Psoas muscle (tissue), 7 donors: ENCODE measurements at regions not wholly inside any gene's neighbourhood (a gene's known extent, or its start where the extent isn't known, plus 50 kb on each side); places are given as distances from the start of the nearest gene placed in this dataset.

Experiments
- ATAC-seq, 4 donors: fragments of 200-7000 bp; cut with Tn5 transposase; one replicate each; pipeline ENCODE4 v1.9.1; 2020; ENCODE audit warnings: moderate library complexity in 3 of 4, mild to moderate bottlenecking in 2 of 4
- DNase-seq, 2 donors: peaks; one replicate each; pipeline ENCODE4 v3.0.0-alpha.2; 2020
- H3K27ac ChIP-seq: fragments of 200-600 bp; one replicate; pipeline ENCODE4 v1.8.0; 2022
- H3K27me3 ChIP-seq, 3 donors: fragments of 200-600 bp in 1 of 3; one replicate each; pipeline versions ENCODE4 v1.6.1 to v1.8.0; 2013 to 2022; ENCODE audit warnings: low read length in 2 of 3, mild to moderate bottlenecking in 2 of 3, moderate library complexity in 1 of 3; ENCODE audit not compliant: insufficient read depth in 3 of 3
- H3K36me3 ChIP-seq, 2 donors: fragments of 200-600 bp in 1 of 2; one replicate each; pipeline versions ENCODE4 v1.6.1 to v1.8.0; 2013 to 2022; ENCODE audit warnings: low read depth in 1 of 2, mild to moderate bottlenecking in 1 of 2, moderate library complexity in 1 of 2; ENCODE audit not compliant: insufficient read depth in 1 of 2
- H3K4me1 ChIP-seq: fragments of 200-600 bp; one replicate; pipeline ENCODE4 v1.8.0; 2022
- H3K4me3 ChIP-seq: fragments of 200-600 bp; one replicate; pipeline ENCODE4 v1.8.0; 2022; ENCODE audit warnings: mild to moderate bottlenecking
- H3K9me3 ChIP-seq: fragments of 200-600 bp; one replicate; pipeline ENCODE4 v1.8.0; 2022
- CTCF ChIP-seq: fragments of 200-600 bp; IDR thresholded peaks from one replicate; pipeline ENCODE4 v1.8.0; 2022; ENCODE audit warnings: antibody characterized with exemption
- WGBS, 3 donors: extraction: QIAGEN DNeasy Blood & Tissue Kit; methylation state at CpG; one replicate each; pipeline versions ENCODE4 v1.1.6 to v1.1.7; 2013; 5-methylcytosine and 5-hydroxymethylcytosine counted together
- intact Hi-C, 2 donors: fragments of 100-400 bp; cut with DNase I; formaldehyde crosslinking; loops; one replicate each; pipeline versions ENCODE4 v1.11.0 to v1.14.2; 2022
- donor health status: healthy with polysubstance abuse.
- donor health status: DM: no; HTN: no; CAD: no; lungs with moderate emphysema.
- donor health status: Bipolar disorder and iron deficiency.
- donor health status: healthy.
- donor health status: DM: yes; HTN: yes; CAD: no.
- donor health status: DM: no; HTN: no; CAD: no.
- donor health status: DM: yes; HTN: yes; CAD: no.

DNA sequence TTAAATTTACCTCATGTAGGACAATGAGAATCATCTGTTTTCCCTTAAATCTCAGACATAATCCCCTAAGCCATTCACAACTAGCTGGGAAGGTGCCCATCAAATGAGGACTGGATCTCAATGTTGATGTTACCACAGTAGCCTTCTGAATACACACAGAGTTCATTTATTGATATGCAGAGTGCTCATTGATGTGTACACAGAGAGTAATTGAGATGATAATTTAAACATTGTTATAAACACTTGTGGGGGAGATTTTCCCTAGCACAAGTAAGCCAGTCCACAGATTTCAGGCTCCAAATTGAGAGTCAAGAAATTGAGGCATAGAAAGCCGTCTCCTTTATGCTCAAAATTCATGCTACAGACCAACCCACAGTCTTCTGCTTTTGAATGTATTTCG, 273.4 kb upstream of the TRPC5 start:
- intact Hi-C loops, result no loop called here
- no peak for ATAC-seq
- peaks cover 0 to 3% (median 0%) of the 10 kb centered on the region in 3 donors for H3K27me3 ChIP-seq

GRCh38 chrX:112341598-112341997, 259.0 kb upstream of the TRPC5 start:
- H3K4me1 ChIP-seq, result no peaks in the 10 kb centered on the region
- H3K36me3 ChIP-seq, result no peaks in the 10 kb centered on the region
- no peaks in the 10 kb centered on the region for H3K27me3 ChIP-seq
- no peak for DNase-seq
- WGBS, 3 donors, result 22 to 50% (median 24%) methylated on average over 2 of the region's 2 CpGs
- no peak for ATAC-seq
- TF ChIP-seq CTCF, result no peak
- no peak overlapping the region for H3K27ac ChIP-seq
- intact Hi-C loops, result no loop called here
- no peaks in the 10 kb centered on the region for H3K9me3 ChIP-seq
- no peak overlapping the region for H3K4me3 ChIP-seq

More for the DNA sequence above, 273.4 kb upstream of the TRPC5 start:
- no peak overlapping the region for H3K4me3 ChIP-seq
- TF ChIP-seq CTCF, result no peak
- H3K4me1 ChIP-seq, result no peaks in the 10 kb centered on the region
- DNase-seq, result no peak
- H3K27ac ChIP-seq, result no peak overlapping the region
- H3K9me3 ChIP-seq, result no peaks in the 10 kb centered on the region
- WGBS, 3 donors, result 38 to 70% (median 53%) methylated on average over 2 of the region's 2 CpGs
- H3K36me3 ChIP-seq, result no peaks in the 10 kb centered on the region

DNA sequence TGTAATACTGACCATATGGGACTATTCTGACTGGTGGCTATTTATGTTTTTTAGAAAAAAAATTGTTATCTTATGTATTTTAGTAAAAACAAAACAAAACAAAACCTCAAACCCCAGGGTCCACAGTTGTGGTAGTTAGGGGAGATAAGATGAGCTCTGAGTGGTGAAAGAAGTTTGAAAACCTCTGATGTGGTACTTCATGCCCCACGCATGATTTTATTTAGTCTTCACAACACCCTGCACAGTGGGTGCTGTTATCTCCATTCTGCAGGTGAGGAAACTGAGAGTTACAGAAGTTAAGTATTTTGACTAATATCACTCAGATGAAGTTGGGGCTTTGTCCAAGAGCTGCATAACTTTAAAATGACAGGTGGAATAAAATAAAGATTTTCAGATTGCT, 230.6 kb upstream of the TRPC5 start:
- Histone ChIP-seq H3K27me3 (peaks cover 0 to 10% (median 0%) of the 10 kb centered on the region in 3 donors), H3K36me3 (no peaks in the 10 kb centered on the region), H3K27ac (no peak overlapping the region), H3K4me3 (no peak overlapping the region), H3K4me1 (no peaks in the 10 kb centered on the region), H3K9me3 (no peaks in the 10 kb centered on the region)
- no peak for DNase-seq
- WGBS, 3 donors, result 92 to 100% (median 92%) methylated on average over 1 of the region's 1 CpG
- intact Hi-C loops, result no loop called here
- ATAC-seq, result no peak
- TF ChIP-seq CTCF, result no peak

GRCh38 chrX:112306027-112306426, 223.5 kb upstream of the TRPC5 start:
- Histone ChIP-seq H3K27me3 (peaks cover 0 to 10% (median 0%) of the 10 kb centered on the region in 3 donors), H3K9me3 (no peaks in the 10 kb centered on the region), H3K36me3 (no peaks in the 10 kb centered on the region), H3K4me1 (no peaks in the 10 kb centered on the region), H3K27ac (no peak overlapping the region), H3K4me3 (no peak overlapping the region)
- no peak for TF ChIP-seq CTCF
- WGBS, 3 donors, result 67 to 83% (median 71%) methylated on average over 3 of the region's 3 CpGs
- intact Hi-C loops, result no loop called here
- DNase-seq, result no peak
- ATAC-seq, result no peak

- DNase-seq, result no peak
- intact Hi-C loops, result no loop called here
- 92 to 97% (median 94%) methylated on average over 1 of the region's 1 CpG for WGBS, 3 donors
- H3K9me3 ChIP-seq, result no peaks in the 10 kb centered on the region
- ATAC-seq, result no peak
- no peaks in the 10 kb centered on the region for H3K36me3 ChIP-seq
- H3K27ac ChIP-seq, result no peak overlapping the region
- no peaks in the 10 kb centered on the region for H3K27me3 ChIP-seq
- no peak for TF ChIP-seq CTCF
- no peaks in the 10 kb centered on the region for H3K4me1 ChIP-seq
- no peak overlapping the region for H3K4me3 ChIP-seq
Measured at GRCh38 chrX:112279940-112280339, 197.4 kb upstream of the TRPC5 start.
